ENCODE measurements at regions not wholly inside any gene's neighbourhood (a gene's known extent, or its start where the extent isn't known, plus 50 kb on each side); places are given as distances from the start of the nearest gene placed in this dataset.

DNA sequence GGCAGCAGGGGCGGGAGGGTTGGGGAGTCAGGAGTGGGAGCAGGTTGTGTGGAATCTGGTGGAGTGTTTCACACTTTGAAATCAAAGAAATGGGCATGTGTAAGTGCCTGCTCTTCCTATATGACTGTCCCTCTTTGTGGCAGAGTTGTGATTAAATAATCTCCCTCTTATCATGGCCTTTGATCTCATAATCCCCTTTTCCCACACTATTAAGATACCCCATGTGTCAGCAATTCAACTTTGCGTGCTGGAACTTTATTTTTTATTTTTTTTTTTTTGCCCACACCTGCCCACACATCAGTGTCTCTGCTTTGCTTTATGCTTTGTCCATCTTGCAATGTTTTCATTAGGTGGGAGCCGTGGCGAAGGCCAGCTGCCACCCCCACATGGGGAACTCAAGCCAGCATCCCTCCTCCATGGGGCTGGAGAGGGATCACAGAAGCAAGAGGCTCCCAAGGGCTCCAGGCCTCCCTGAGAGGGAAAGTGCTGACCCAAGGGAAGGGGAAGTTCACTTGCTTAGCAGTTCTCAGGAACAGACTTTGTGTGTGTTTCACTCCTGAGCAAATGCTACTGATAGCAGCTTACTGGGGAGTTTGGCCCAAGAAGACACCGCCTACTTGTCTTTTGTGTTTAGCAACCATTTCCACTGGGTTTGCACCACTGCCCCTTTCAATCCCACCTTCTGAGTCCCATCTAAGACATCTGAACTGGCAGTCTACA lies 243.4 kb downstream of the BCL11A start:
- H3K4me1 ChIP-seq, result no peaks in the 10 kb centered on the region
- H3K4me3 ChIP-seq (ENCODE audit: low read depth, low read length), result no peak overlapping the region
- H3K36me3 ChIP-seq, result no peaks in the 10 kb centered on the region
- no peak for DNase-seq
- TF ChIP-seq, protein P1, sequence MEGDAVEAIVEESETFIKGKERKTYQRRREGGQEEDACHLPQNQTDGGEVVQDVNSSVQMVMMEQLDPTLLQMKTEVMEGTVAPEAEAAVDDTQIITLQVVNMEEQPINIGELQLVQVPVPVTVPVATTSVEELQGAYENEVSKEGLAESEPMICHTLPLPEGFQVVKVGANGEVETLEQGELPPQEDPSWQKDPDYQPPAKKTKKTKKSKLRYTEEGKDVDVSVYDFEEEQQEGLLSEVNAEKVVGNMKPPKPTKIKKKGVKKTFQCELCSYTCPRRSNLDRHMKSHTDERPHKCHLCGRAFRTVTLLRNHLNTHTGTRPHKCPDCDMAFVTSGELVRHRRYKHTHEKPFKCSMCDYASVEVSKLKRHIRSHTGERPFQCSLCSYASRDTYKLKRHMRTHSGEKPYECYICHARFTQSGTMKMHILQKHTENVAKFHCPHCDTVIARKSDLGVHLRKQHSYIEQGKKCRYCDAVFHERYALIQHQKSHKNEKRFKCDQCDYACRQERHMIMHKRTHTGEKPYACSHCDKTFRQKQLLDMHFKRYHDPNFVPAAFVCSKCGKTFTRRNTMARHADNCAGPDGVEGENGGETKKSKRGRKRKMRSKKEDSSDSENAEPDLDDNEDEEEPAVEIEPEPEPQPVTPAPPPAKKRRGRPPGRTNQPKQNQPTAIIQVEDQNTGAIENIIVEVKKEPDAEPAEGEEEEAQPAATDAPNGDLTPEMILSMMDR (IDR thresholded peaks at IDR 0.05; ENCODE audit: low read depth, low read length), result no peak
- no peaks in the 10 kb centered on the region for H3K9me3 ChIP-seq
- H3K27me3 ChIP-seq, result no peaks in the 10 kb centered on the region

DNA sequence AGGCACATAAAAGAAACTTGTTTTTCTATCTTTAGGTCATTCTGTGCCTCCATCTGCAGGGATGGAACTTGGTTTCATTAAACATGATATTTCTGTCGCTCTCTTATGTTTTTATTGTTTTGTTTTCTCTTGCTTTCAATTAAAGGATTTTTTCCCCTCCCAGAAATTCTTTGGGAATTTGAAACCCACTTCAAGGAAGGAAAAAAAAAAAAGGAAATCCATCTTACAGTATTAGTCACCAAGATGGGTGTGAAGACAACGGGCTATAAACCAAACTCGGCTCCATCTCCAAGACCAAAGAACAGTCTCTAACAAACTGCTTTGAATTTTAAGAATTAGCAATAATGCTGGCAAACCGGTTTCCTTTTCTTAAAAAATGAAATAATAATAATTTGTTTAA lies 244.1 kb downstream of the BCL11A start:
- Histone ChIP-seq H3K4me1 (no peaks in the 10 kb centered on the region), H3K27me3 (no peaks in the 10 kb centered on the region)

DNA sequence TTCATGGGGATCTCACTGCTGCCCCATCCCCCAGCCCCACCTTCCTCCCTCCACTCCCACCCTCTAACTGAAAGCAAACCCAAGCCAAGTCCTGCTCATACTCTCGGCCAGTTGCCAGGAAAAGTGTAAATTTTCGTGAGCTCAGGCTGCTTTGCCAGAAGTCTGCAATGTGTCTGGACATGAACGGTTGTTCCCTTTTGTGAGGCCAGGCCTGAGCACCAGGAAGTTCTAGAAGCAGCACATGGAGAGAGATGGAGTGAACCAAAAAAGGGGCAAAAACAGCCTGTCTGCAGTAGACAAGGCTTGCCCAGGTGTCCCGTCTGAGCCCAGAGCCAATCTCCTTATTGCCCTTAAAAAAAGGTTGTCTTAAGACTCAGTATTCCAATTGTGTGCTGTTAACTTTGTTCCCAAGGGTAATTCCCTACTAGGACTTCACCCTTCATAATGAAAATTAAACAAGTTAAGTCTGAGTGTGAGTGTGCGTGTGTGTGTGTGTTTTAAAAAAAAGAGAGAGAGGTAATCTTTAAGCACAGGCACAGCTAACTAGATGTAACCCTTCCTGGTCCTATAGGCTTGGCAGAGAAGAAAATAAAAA lies 247.1 kb downstream of the BCL11A start:
- H3K36me3 ChIP-seq, result no peaks in the 10 kb centered on the region
- TF ChIP-seq, protein P1 (IDR thresholded peaks at IDR 0.05; ENCODE audit: low read depth, low read length), result no peak
- H3K4me3 ChIP-seq (ENCODE audit: low read depth, low read length), result no peak overlapping the region
- H3K4me1 ChIP-seq, result no peaks in the 10 kb centered on the region
- no peaks in the 10 kb centered on the region for H3K9me3 ChIP-seq
- H3K27me3 ChIP-seq, result no peaks in the 10 kb centered on the region
- DNase-seq, result no peak

More for the DNA sequence above, 244.1 kb downstream of the BCL11A start:
- no peak for DNase-seq
- Histone ChIP-seq H3K9me3 (no peaks in the 10 kb centered on the region), H3K4me3 (ENCODE audit: low read depth, low read length) (no peak overlapping the region), H3K36me3 (no peaks in the 10 kb centered on the region)
- TF ChIP-seq, protein P1 (IDR thresholded peaks at IDR 0.05; ENCODE audit: low read depth, low read length), result no peak

DNA sequence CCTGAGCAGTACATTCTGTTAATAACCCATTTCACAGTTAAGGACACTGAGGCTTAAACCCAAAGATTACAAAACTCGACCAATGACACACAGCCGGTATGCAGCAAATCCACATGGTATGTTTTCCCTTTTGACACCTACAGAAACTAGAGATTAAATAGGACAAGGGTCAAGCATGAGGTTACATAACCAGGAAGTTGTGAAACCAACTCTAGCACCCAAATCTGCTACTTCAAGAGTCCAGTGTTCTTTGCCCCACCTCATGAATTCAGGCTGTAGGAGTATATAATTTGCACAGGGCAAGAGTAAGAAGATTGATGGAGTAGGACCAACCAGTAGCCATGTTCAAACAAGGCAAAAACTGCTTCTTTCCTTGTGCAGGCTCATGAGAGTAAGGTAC lies 249.8 kb downstream of the BCL11A start:
- H3K27me3 ChIP-seq, result no peaks in the 10 kb centered on the region
- no peaks in the 10 kb centered on the region for H3K4me1 ChIP-seq
- no peak for DNase-seq
- no peak overlapping the region for H3K4me3 ChIP-seq (ENCODE audit: low read depth, low read length)
- H3K9me3 ChIP-seq, result no peaks in the 10 kb centered on the region
- no peaks in the 10 kb centered on the region for H3K36me3 ChIP-seq
- TF ChIP-seq, protein P1 (IDR thresholded peaks at IDR 0.05; ENCODE audit: low read depth, low read length), result no peak

DNA sequence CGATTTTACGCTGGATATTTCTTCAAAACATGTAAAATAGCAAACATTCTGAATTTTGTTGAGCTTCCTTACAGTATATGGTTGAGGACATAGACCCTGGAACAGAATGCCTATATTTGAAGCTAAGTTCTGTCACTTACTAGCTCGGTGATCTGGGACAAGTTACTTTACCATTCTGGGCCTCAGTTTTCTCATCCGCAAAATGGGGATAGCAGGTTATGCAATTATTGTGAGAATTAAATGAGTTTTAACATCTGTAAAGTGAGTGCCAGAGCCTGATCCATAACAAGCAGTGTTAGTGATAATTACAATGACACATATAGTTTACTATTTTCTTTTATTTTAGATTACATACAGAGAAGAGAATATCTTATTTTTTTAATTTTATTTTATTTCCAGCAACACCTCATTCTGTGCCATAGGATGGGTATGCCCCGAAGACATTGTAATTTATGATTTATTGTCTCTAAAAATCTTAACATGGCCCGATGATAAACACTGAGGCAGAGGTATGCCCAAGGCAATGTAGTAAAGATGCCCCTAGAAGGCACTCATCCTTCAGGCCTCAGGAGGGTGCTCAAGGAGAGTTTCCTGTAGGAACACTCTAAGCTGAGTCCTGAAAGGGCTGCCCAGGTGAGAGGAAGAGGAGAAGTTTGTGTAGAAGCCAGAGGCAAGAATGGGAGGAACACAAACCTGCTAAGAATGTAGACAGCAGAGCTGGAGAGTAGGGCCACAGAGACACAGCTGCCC lies 250.9 kb downstream of the BCL11A start:
- Histone ChIP-seq H3K4me1 (no peaks in the 10 kb centered on the region), H3K4me3 (ENCODE audit: low read depth, low read length) (no peak overlapping the region), H3K9me3 (no peaks in the 10 kb centered on the region), H3K27me3 (no peaks in the 10 kb centered on the region), H3K36me3 (no peaks in the 10 kb centered on the region)
- no peak for DNase-seq
- TF ChIP-seq, protein P1 (IDR thresholded peaks at IDR 0.05; ENCODE audit: low read depth, low read length), result no peak

DNA sequence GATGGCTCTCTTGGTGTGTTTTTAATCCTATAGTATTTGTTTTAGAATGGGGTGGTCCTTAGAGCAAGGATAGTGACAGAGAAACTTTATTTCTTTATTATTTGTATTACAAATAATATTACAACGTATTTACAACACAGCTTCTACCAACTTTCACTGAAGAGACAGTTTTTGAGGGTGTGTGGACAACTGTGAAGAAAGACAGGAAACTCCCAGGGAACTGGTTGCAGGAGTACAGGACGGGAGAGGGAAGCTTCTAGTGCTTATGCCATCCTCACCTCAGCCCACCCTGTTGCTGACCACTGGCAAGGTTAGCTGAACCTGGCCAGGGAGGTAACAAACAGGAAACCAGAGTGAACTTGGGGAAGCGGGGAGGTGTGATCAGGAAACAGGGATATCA lies 251.7 kb downstream of the BCL11A start:
- Histone ChIP-seq H3K4me3 (ENCODE audit: low read depth, low read length) (no peak overlapping the region), H3K27me3 (no peaks in the 10 kb centered on the region), H3K36me3 (no peaks in the 10 kb centered on the region), H3K9me3 (no peaks in the 10 kb centered on the region), H3K4me1 (no peaks in the 10 kb centered on the region)
- DNase-seq, result no peak
- TF ChIP-seq, protein P1 (IDR thresholded peaks at IDR 0.05; ENCODE audit: low read depth, low read length), result no peak

Data from BE2C (cell line).